T-helper 1 cell treated with Interleukin-12 subunit alpha and Interleukin-12 subunit beta and Interleukin-4 antibody, amounts not matched to agents 30 μg/mL and 1 μg/mL, for 36 hours (primary cell): ENCODE measurements at regions not wholly inside any gene's neighbourhood (a gene's known extent, or its start where the extent isn't known, plus 50 kb on each side); places are given as distances from the start of the nearest gene placed in this dataset.
A peak's percentile ranks its signal among the peaks of the same experiment; 100 is the strongest.
"Not testable (repeated sequence)": the region's sequence is repeated elsewhere in the genome, so short reads cannot be mapped to it uniquely, and the experiment has no call there.

Experiments
- H3K27ac Mint-ChIP-seq: one replicate; pipeline ENCODE4 v1.8.0; 2021; ENCODE audit warnings: mild to moderate bottlenecking, mixed read lengths
- H3K27me3 Mint-ChIP-seq: one replicate; pipeline ENCODE4 v1.8.0; 2021; ENCODE audit warnings: low read depth, mixed read lengths
- H3K36me3 Mint-ChIP-seq: one replicate; pipeline ENCODE4 v1.8.0; 2021; ENCODE audit warnings: low read depth, mixed read lengths
- H3K4me1 Mint-ChIP-seq: one replicate; pipeline ENCODE4 v1.8.0; 2021; ENCODE audit warnings: low read depth, mixed read lengths
- H3K4me3 Mint-ChIP-seq: one replicate; pipeline ENCODE4 v1.8.0; 2021; ENCODE audit warnings: mild to moderate bottlenecking, moderate library complexity, mixed read lengths
- H3K9me3 Mint-ChIP-seq: one replicate; pipeline ENCODE4 v1.8.0; 2021; ENCODE audit warnings: mixed read lengths

- Mint-ChIP-seq H3K4me3 (no peak overlapping the region), H3K27ac (no peak overlapping the region), H3K9me3 (no peaks in the 10 kb centered on the region), H3K27me3 (peaks cover 11% of the 10 kb centered on the region), H3K4me1 (peaks cover 9% of the 10 kb centered on the region), H3K36me3 (no peaks in the 10 kb centered on the region)
Measured at GRCh38 chr11:72525466-72525865, 91.1 kb upstream of the CLPB start.

GRCh38 chr11:72524711-72525110 is 90.4 kb upstream of the CLPB start:
- peaks cover 15% of the 10 kb centered on the region for H3K4me1 Mint-ChIP-seq
- no peaks in the 10 kb centered on the region for H3K36me3 Mint-ChIP-seq
- H3K27ac Mint-ChIP-seq: no peak overlapping the region
- peaks cover 7% of the 10 kb centered on the region for H3K27me3 Mint-ChIP-seq
- no peaks in the 10 kb centered on the region for H3K9me3 Mint-ChIP-seq
- no peak overlapping the region for H3K4me3 Mint-ChIP-seq

GRCh38 chr11:72523991-72524390 is 89.7 kb upstream of the CLPB start:
- Mint-ChIP-seq H3K4me3 (no peak overlapping the region), H3K36me3 (no peaks in the 10 kb centered on the region), H3K27me3 (peaks cover 7% of the 10 kb centered on the region), H3K4me1 (peaks cover 22% of the 10 kb centered on the region), H3K27ac (no peak overlapping the region), H3K9me3 (no peaks in the 10 kb centered on the region)

GRCh38 chr11:72522186-72522585 is 87.9 kb upstream of the CLPB start:
- Mint-ChIP-seq H3K4me1 (peaks cover 21% of the 10 kb centered on the region), H3K9me3 (no peaks in the 10 kb centered on the region), H3K4me3 (no peak overlapping the region), H3K27ac (no peak overlapping the region), H3K36me3 (no peaks in the 10 kb centered on the region), H3K27me3 (peaks cover 9% of the 10 kb centered on the region)

GRCh38 chr11:72521664-72522063 is 87.3 kb upstream of the CLPB start:
- H3K4me3 Mint-ChIP-seq: no peak overlapping the region
- peaks cover 10% of the 10 kb centered on the region for H3K27me3 Mint-ChIP-seq
- H3K36me3 Mint-ChIP-seq: no peaks in the 10 kb centered on the region
- H3K27ac Mint-ChIP-seq: no peak overlapping the region
- no peaks in the 10 kb centered on the region for H3K9me3 Mint-ChIP-seq
- H3K4me1 Mint-ChIP-seq: peaks cover 21% of the 10 kb centered on the region

- Mint-ChIP-seq H3K4me3 (no peak overlapping the region), H3K4me1 (peaks cover 21% of the 10 kb centered on the region), H3K27ac (no peak overlapping the region), H3K9me3 (no peaks in the 10 kb centered on the region), H3K27me3 (peaks cover 15% of the 10 kb centered on the region), H3K36me3 (no peaks in the 10 kb centered on the region)
Measured at GRCh38 chr11:72520815-72521214, 86.5 kb upstream of the CLPB start.

GRCh38 chr11:72519882-72520281 is 85.6 kb upstream of the CLPB start:
- H3K9me3 Mint-ChIP-seq, H3K36me3 Mint-ChIP-seq: not testable (repeated sequence)
- Mint-ChIP-seq H3K27ac (peak overlapping the region; percentile 79), H3K27me3 (peaks cover 15% of the 10 kb centered on the region), H3K4me1 (peaks cover 21% of the 10 kb centered on the region), H3K4me3 (peak overlapping the region; percentile 64)

GRCh38 chr11:72519220-72519881 is 85.0 kb upstream of the CLPB start:
- Mint-ChIP-seq H3K27me3 (peaks cover 16% of the 10 kb centered on the region), H3K4me1 (peaks cover 21% of the 10 kb centered on the region), H3K27ac (peak overlapping the region; percentile 79), H3K4me3 (peak overlapping the region; percentile 64), H3K36me3 (no peaks in the 10 kb centered on the region), H3K9me3 (no peaks in the 10 kb centered on the region)

GRCh38 chr11:72514331-72514730 is 80.0 kb upstream of the CLPB start:
- Mint-ChIP-seq H3K4me1 (peaks cover 4% of the 10 kb centered on the region), H3K27ac (no peak overlapping the region), H3K36me3 (peaks cover 7% of the 10 kb centered on the region), H3K27me3 (peaks cover 14% of the 10 kb centered on the region), H3K9me3 (peaks cover 31% of the 10 kb centered on the region), H3K4me3 (no peak overlapping the region)

- Mint-ChIP-seq H3K27me3 (peaks cover 14% of the 10 kb centered on the region), H3K4me1 (no peaks in the 10 kb centered on the region), H3K27ac (no peak overlapping the region), H3K4me3 (no peak overlapping the region), H3K9me3 (peaks cover 31% of the 10 kb centered on the region), H3K36me3 (peaks cover 7% of the 10 kb centered on the region)
Measured at GRCh38 chr11:72513411-72513810, 79.1 kb upstream of the CLPB start.

- Mint-ChIP-seq H3K4me3 (no peak overlapping the region), H3K4me1 (no peaks in the 10 kb centered on the region), H3K27ac (no peak overlapping the region), H3K9me3 (peaks cover 31% of the 10 kb centered on the region), H3K36me3 (peaks cover 7% of the 10 kb centered on the region), H3K27me3 (peaks cover 14% of the 10 kb centered on the region)
Measured at GRCh38 chr11:72512956-72513355, 78.6 kb upstream of the CLPB start.

GRCh38 chr11:72511393-72512047 is 77.2 kb upstream of the CLPB start:
- Mint-ChIP-seq H3K27me3 (peaks cover 10% of the 10 kb centered on the region), H3K4me1 (no peaks in the 10 kb centered on the region), H3K9me3 (peaks cover 31% of the 10 kb centered on the region), H3K4me3 (no peak overlapping the region), H3K27ac (no peak overlapping the region), H3K36me3 (peaks cover 7% of the 10 kb centered on the region)

GRCh38 chr11:72507050-72507449 is 72.7 kb upstream of the CLPB start:
- H3K4me3 Mint-ChIP-seq: no peak overlapping the region
- H3K9me3 Mint-ChIP-seq: peaks cover 24% of the 10 kb centered on the region
- peaks cover 9% of the 10 kb centered on the region for H3K36me3 Mint-ChIP-seq

GRCh38 chr11:72497731-72498130 is 63.4 kb upstream of the CLPB start:
- peaks cover 13% of the 10 kb centered on the region for H3K9me3 Mint-ChIP-seq
- H3K4me3 Mint-ChIP-seq: no peak overlapping the region
- H3K27me3 Mint-ChIP-seq: peaks cover 12% of the 10 kb centered on the region
- no peak overlapping the region for H3K27ac Mint-ChIP-seq
- H3K4me1 Mint-ChIP-seq: peaks cover 6% of the 10 kb centered on the region
- H3K36me3 Mint-ChIP-seq: peaks cover 2% of the 10 kb centered on the region

More at GRCh38 chr11:72507050-72507449, 72.7 kb upstream of the CLPB start:
- Mint-ChIP-seq H3K4me1 (no peaks in the 10 kb centered on the region), H3K27ac (no peak overlapping the region), H3K27me3 (peaks cover 17% of the 10 kb centered on the region)

- Mint-ChIP-seq H3K36me3 (no peaks in the 10 kb centered on the region), H3K9me3 (peaks cover 5% of the 10 kb centered on the region), H3K27ac (no peak overlapping the region), H3K4me1 (peaks cover 6% of the 10 kb centered on the region), H3K27me3 (peaks cover 20% of the 10 kb centered on the region), H3K4me3 (no peak overlapping the region)
Measured at GRCh38 chr11:72494109-72494429, 59.7 kb upstream of the CLPB start.
